HG03097 (cell line): ENCODE measurements at regions not wholly inside any gene's neighbourhood (a gene's known extent, or its start where the extent isn't known, plus 50 kb on each side); places are given as distances from the start of the nearest gene placed in this dataset.

Source experiments
- ATAC-seq: cut with Tn5 transposase; IDR thresholded peaks from one replicate; pipeline ENCODE4 v1.9.1; 2021; ENCODE audit not compliant: unreplicated experiment, low FRiP score

- no peak for ATAC-seq
Observed at GRCh38 chr5:56291661-56292374, 58.7 kb upstream of the ANKRD55 start.

- no peak for ATAC-seq
Observed at GRCh38 chr5:56291079-56291643, 58.0 kb upstream of the ANKRD55 start.

GRCh38 chr5:56290378-56291078 is 57.4 kb upstream of the ANKRD55 start:
- no peak for ATAC-seq

- no peak for ATAC-seq
Observed at GRCh38 chr5:56289602-56289987, 56.5 kb upstream of the ANKRD55 start.

GRCh38 chr5:56288873-56289601 is 55.9 kb upstream of the ANKRD55 start:
- no peak for ATAC-seq

- ATAC-seq: no peak
Observed at GRCh38 chr5:56286015-56286884, 53.1 kb upstream of the ANKRD55 start.

- no peak for ATAC-seq
Observed at GRCh38 chr5:56282951-56283350, 49.8 kb upstream of the ANKRD55 start.
